Osteoblast (primary cell): ENCODE measurements at regions not wholly inside any gene's neighbourhood (a gene's known extent, or its start where the extent isn't known, plus 50 kb on each side); places are given as distances from the start of the nearest gene placed in this dataset.

Experiments
- DNase-seq: peaks from one replicate; pipeline ENCODE4 v3.0.0; 2011; ENCODE audit warnings: low spot score, mixed read lengths; ENCODE audit not compliant: insufficient read length; ENCODE audit errors: missing footprints
- H2AFZ ChIP-seq: 2 replicates; pipeline ENCODE4 v1.6.0; 2011; ENCODE audit warnings: mild to moderate bottlenecking, low read length
- H3K27ac ChIP-seq: 2 replicates; pipeline ENCODE4 v1.5.1; 2011; ENCODE audit warnings: mild to moderate bottlenecking, low read depth, low read length, moderate library complexity
- H3K27me3 ChIP-seq: 2 replicates; pipeline ENCODE4 v1.6.0; 2012; ENCODE audit warnings: mild to moderate bottlenecking, control low read depth, inconsistent platforms, low read length, moderate library complexity; ENCODE audit not compliant: insufficient read depth
- H3K36me3 ChIP-seq: 2 replicates; pipeline ENCODE4 v1.5.1; 2011; ENCODE audit warnings: mild to moderate bottlenecking, low read length, control low read depth, moderate library complexity; ENCODE audit not compliant: insufficient read depth
- H3K4me1 ChIP-seq: 2 replicates; pipeline ENCODE4 v1.5.1; 2011; ENCODE audit warnings: mild to moderate bottlenecking, low read length, control low read depth, moderate library complexity; ENCODE audit not compliant: insufficient read depth
- H3K4me2 ChIP-seq: 2 replicates; pipeline ENCODE4 v1.6.0; 2011; ENCODE audit warnings: mild to moderate bottlenecking, low read length; ENCODE audit not compliant: insufficient read depth
- H3K4me3 ChIP-seq: fragments of 200-600 bp; sonication (generic); 3 replicates; pipeline ENCODE4 v1.5.1; 2012; ENCODE audit warnings: mild to moderate bottlenecking, low read length, inconsistent platforms; ENCODE audit not compliant: insufficient read depth
- H3K79me2 ChIP-seq: 2 replicates; pipeline ENCODE4 v1.6.0; 2012; ENCODE audit warnings: mild to moderate bottlenecking, low read length, control low read depth, inconsistent platforms; ENCODE audit not compliant: insufficient read depth
- H3K9me3 ChIP-seq: 2 replicates; pipeline ENCODE4 v1.5.1; 2011; ENCODE audit warnings: low read depth, low read length, control low read depth
- H4K20me1 ChIP-seq: 2 replicates; pipeline ENCODE4 v1.6.0; 2012; ENCODE audit warnings: mild to moderate bottlenecking, low read length, control low read depth; ENCODE audit not compliant: insufficient read depth
- TF ChIP-seq, protein P1 (sequence below): IDR thresholded peaks from 2 replicates; pipeline ENCODE4 v1.5.1; 2011; ENCODE audit warnings: mild to moderate bottlenecking, low read depth, low read length, moderate library complexity; ENCODE audit errors: extremely low read depth

DNA sequence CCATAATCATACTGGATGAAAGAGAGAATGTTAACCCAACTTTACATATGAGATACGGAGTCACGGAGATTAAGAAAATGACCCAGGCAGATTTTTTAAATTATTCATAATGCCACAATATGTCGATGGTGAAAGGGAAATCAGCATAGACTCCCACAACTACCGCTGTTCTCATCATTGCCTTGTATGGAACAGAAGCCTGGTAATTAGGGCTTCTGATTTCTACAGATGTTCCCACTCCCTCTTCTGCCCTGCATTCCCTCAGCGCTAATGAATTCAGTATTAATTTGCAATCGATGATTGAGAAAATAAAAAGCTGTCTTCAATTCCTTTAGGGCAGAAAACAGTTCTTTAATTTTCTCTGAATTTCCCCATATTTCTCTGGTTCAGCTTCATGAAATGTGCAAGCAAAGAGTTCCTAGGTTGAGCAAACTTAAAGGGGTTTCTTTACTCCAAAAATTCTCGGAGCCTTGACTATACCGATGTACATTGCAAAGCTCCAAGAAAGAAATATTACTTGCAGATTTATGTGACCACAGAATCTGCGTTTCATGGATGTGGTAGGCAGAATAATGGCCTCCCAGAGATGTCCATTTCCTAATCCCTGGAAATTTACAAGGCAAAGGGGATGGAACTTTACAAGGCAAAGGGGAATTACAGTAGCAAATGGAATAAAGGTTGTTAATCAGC, 134.9 kb upstream of the ZC3H12C start:
- Histone ChIP-seq H4K20me1 (no peaks in the 10 kb centered on the region), H3K4me2 (no peak overlapping the region), H3K36me3 (no peaks in the 10 kb centered on the region), H3K4me1 (no peaks in the 10 kb centered on the region), H3K27me3 (no peaks in the 10 kb centered on the region), H3K9me3 (no peaks in the 10 kb centered on the region), H2AFZ (peak overlapping the region; percentile 42), H3K79me2 (no peaks in the 10 kb centered on the region), H3K4me3 (no peak overlapping the region), H3K27ac (no peak overlapping the region)
- DNase-seq: no peak
- TF ChIP-seq, protein P1, sequence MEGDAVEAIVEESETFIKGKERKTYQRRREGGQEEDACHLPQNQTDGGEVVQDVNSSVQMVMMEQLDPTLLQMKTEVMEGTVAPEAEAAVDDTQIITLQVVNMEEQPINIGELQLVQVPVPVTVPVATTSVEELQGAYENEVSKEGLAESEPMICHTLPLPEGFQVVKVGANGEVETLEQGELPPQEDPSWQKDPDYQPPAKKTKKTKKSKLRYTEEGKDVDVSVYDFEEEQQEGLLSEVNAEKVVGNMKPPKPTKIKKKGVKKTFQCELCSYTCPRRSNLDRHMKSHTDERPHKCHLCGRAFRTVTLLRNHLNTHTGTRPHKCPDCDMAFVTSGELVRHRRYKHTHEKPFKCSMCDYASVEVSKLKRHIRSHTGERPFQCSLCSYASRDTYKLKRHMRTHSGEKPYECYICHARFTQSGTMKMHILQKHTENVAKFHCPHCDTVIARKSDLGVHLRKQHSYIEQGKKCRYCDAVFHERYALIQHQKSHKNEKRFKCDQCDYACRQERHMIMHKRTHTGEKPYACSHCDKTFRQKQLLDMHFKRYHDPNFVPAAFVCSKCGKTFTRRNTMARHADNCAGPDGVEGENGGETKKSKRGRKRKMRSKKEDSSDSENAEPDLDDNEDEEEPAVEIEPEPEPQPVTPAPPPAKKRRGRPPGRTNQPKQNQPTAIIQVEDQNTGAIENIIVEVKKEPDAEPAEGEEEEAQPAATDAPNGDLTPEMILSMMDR: no peak

DNA sequence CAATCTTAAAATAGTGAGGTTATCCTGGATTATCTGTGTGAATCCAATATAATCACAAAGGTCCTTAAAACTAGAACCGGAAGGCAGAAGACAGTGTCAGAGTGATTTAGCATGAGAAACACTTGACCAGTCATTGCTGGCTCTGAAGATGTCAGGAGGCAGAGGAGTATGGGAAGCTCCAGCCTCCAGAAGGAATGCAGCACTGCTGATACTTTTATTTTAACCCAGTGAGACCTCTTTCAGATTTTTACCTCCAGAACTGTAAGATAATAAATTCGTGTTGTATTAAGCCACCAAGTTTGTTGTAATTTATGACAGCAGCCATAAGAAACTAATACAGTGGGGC, 134.4 kb upstream of the ZC3H12C start:
- Histone ChIP-seq H3K4me3 (no peak overlapping the region), H3K4me2 (no peak overlapping the region), H3K79me2 (no peaks in the 10 kb centered on the region), H3K27ac (no peak overlapping the region), H3K9me3 (no peaks in the 10 kb centered on the region), H3K4me1 (no peaks in the 10 kb centered on the region), H4K20me1 (no peaks in the 10 kb centered on the region), H3K27me3 (no peaks in the 10 kb centered on the region), H3K36me3 (no peaks in the 10 kb centered on the region), H2AFZ (peak overlapping the region; percentile 42)
- TF ChIP-seq, protein P1: no peak
- no peak for DNase-seq

DNA sequence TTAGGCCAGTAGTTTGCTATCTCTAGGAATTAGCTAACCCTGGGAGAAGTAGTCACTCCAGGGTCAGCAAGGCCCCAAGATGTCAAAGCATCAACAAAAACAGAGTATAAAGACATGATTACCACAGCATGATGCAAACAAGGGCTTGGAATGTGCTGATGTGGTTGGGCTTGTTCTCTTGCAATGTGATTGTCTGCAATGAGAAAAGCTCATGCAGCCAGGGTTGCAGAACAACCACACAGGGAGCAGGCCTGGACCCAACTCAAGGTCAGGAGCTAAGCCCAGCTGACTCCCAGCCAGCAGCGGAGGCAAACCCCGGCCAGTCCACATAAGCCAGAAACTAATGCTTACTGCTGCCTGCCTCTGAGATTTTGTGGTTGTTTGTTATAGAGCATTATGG, 132.4 kb upstream of the ZC3H12C start:
- TF ChIP-seq, protein P1: no peak
- Histone ChIP-seq H3K4me1 (no peaks in the 10 kb centered on the region), H3K27ac (no peak overlapping the region), H3K36me3 (no peaks in the 10 kb centered on the region), H3K4me2 (no peak overlapping the region), H3K4me3 (no peak overlapping the region), H3K79me2 (no peaks in the 10 kb centered on the region), H3K9me3 (no peaks in the 10 kb centered on the region), H4K20me1 (no peaks in the 10 kb centered on the region), H3K27me3 (no peaks in the 10 kb centered on the region), H2AFZ (no peak overlapping the region)
- no peak for DNase-seq

DNA sequence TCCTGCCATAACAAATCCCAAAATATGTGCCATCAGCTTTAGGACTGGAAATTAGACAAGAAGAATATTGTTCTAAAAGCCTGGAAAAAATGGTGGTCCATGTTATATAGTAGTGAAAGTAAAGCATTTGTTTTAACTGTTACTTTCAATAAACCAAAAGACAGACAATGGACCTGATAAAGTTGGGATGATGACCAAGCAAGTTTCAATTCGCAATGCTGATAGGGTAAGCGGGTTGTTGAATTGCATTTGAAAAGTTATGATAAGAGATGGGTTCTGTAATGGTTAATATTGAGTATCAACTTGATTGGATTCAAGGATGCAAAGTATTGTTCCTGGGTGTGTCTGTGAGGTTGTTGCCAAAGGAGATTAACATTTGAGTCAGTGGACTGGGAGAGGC, 131.9 kb upstream of the ZC3H12C start:
- Histone ChIP-seq H3K27me3 (no peaks in the 10 kb centered on the region), H4K20me1 (no peaks in the 10 kb centered on the region), H3K36me3 (no peaks in the 10 kb centered on the region), H3K79me2 (no peaks in the 10 kb centered on the region), H3K27ac (no peak overlapping the region), H3K4me2 (no peak overlapping the region), H3K4me1 (no peaks in the 10 kb centered on the region), H3K9me3 (no peaks in the 10 kb centered on the region), H2AFZ (no peak overlapping the region), H3K4me3 (no peak overlapping the region)
- TF ChIP-seq, protein P1: no peak
- no peak for DNase-seq
